Liver (tissue), 3 donors: ENCODE measurements at regions not wholly inside any gene's neighbourhood (a gene's known extent, or its start where the extent isn't known, plus 50 kb on each side); places are given as distances from the start of the nearest gene placed in this dataset.

Source experiments
- FOXA1 ChIP-seq: IDR thresholded peaks from 2 replicates; pipeline ENCODE4 v1.6.1; 2016; ENCODE audit warnings: antibody characterized with exemption
- GABPA ChIP-seq, 2 donors: IDR thresholded peaks in 1 of 2; conservative IDR thresholded peaks in 1 of 2; 2 replicates each; pipeline ENCODE4 v1.6.1; 2016; ENCODE audit warnings: antibody characterized with exemption in 2 of 2, mild to moderate bottlenecking in 1 of 2, moderate library complexity in 1 of 2
- RAD21 ChIP-seq, 2 donors: IDR thresholded peaks; 2 replicates each; pipeline ENCODE4 v1.6.1; 2016; ENCODE audit warnings: antibody characterized with exemption in 2 of 2, mild to moderate bottlenecking in 2 of 2
- RXRA ChIP-seq, 2 donors: IDR thresholded peaks; 2 replicates each; pipeline ENCODE4 v1.6.1; 2017 to 2018; ENCODE audit warnings: antibody characterized with exemption in 2 of 2, mild to moderate bottlenecking in 1 of 2
- SP1 ChIP-seq: IDR thresholded peaks from 2 replicates; pipeline ENCODE4 v1.6.1; 2018; ENCODE audit warnings: antibody characterized with exemption, mild to moderate bottlenecking
- YY1 ChIP-seq: IDR thresholded peaks from 2 replicates; pipeline ENCODE4 v1.6.1; 2016; ENCODE audit warnings: antibody characterized with exemption, mild to moderate bottlenecking
- TF ChIP-seq, protein P1 (sequence below): fragments of 150-350 bp; IDR thresholded peaks from 2 replicates; pipeline ENCODE4 v1.5.1; 2017; ENCODE audit warnings: improper control_type of control experiment, low read depth, low read length; ENCODE audit not compliant: missing input control
- TF ChIP-seq, protein P2 (sequence below): IDR thresholded peaks from 2 replicates; pipeline ENCODE4 v1.6.1; 2016; ENCODE audit warnings: antibody characterized with exemption
- TF ChIP-seq, protein P3 (sequence below): IDR thresholded peaks from 2 replicates; pipeline ENCODE4 v1.6.1; 2016; ENCODE audit warnings: antibody characterized with exemption
- TF ChIP-seq, protein P4 (sequence below): IDR thresholded peaks from 2 replicates; pipeline ENCODE4 v1.6.1; 2016; ENCODE audit warnings: antibody characterized with exemption, mild to moderate bottlenecking
- donor health status: healthy.
- donor health status: healthy.

DNA sequence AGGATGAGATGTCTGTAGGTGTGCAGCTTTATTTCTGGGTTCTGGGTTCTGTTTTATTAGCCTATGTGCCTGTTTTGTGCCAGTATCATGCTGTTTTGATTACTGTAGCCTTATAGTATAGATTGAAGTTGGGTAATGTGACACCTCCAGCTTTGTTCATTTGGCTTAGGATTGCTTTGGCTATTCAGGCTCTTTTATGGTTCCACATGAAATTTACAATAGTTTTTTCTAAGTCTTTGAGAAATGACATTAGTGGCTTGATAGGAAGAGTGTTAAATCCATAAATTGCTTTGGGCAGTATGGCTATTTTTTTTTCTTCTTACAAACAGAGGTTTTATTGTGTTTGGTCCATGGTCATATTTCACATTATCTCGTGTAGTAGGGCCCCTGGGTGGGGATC lies 285.8 kb upstream of the GADL1 start:
- TF ChIP-seq, protein P1, sequence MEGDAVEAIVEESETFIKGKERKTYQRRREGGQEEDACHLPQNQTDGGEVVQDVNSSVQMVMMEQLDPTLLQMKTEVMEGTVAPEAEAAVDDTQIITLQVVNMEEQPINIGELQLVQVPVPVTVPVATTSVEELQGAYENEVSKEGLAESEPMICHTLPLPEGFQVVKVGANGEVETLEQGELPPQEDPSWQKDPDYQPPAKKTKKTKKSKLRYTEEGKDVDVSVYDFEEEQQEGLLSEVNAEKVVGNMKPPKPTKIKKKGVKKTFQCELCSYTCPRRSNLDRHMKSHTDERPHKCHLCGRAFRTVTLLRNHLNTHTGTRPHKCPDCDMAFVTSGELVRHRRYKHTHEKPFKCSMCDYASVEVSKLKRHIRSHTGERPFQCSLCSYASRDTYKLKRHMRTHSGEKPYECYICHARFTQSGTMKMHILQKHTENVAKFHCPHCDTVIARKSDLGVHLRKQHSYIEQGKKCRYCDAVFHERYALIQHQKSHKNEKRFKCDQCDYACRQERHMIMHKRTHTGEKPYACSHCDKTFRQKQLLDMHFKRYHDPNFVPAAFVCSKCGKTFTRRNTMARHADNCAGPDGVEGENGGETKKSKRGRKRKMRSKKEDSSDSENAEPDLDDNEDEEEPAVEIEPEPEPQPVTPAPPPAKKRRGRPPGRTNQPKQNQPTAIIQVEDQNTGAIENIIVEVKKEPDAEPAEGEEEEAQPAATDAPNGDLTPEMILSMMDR: no peak
- TF ChIP-seq GABPA (IDR thresholded peaks at IDR 0.05 in 1 of 2, conservative IDR thresholded peaks at IDR 0.05 in 1 of 2) (no peak), RXRA (IDR thresholded peaks at IDR 0.05) (no peak), SP1 (no peak), FOXA1 (no peak), RAD21 (IDR thresholded peaks at IDR 0.05) (no peak), YY1 (no peak)
- TF ChIP-seq, protein P2, sequence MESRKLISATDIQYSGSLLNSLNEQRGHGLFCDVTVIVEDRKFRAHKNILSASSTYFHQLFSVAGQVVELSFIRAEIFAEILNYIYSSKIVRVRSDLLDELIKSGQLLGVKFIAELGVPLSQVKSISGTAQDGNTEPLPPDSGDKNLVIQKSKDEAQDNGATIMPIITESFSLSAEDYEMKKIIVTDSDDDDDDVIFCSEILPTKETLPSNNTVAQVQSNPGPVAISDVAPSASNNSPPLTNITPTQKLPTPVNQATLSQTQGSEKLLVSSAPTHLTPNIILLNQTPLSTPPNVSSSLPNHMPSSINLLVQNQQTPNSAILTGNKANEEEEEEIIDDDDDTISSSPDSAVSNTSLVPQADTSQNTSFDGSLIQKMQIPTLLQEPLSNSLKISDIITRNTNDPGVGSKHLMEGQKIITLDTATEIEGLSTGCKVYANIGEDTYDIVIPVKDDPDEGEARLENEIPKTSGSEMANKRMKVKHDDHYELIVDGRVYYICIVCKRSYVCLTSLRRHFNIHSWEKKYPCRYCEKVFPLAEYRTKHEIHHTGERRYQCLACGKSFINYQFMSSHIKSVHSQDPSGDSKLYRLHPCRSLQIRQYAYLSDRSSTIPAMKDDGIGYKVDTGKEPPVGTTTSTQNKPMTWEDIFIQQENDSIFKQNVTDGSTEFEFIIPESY: no peak
- TF ChIP-seq, protein P3, sequence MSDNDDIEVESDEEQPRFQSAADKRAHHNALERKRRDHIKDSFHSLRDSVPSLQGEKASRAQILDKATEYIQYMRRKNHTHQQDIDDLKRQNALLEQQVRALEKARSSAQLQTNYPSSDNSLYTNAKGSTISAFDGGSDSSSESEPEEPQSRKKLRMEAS: no peak
- TF ChIP-seq, protein P4, sequence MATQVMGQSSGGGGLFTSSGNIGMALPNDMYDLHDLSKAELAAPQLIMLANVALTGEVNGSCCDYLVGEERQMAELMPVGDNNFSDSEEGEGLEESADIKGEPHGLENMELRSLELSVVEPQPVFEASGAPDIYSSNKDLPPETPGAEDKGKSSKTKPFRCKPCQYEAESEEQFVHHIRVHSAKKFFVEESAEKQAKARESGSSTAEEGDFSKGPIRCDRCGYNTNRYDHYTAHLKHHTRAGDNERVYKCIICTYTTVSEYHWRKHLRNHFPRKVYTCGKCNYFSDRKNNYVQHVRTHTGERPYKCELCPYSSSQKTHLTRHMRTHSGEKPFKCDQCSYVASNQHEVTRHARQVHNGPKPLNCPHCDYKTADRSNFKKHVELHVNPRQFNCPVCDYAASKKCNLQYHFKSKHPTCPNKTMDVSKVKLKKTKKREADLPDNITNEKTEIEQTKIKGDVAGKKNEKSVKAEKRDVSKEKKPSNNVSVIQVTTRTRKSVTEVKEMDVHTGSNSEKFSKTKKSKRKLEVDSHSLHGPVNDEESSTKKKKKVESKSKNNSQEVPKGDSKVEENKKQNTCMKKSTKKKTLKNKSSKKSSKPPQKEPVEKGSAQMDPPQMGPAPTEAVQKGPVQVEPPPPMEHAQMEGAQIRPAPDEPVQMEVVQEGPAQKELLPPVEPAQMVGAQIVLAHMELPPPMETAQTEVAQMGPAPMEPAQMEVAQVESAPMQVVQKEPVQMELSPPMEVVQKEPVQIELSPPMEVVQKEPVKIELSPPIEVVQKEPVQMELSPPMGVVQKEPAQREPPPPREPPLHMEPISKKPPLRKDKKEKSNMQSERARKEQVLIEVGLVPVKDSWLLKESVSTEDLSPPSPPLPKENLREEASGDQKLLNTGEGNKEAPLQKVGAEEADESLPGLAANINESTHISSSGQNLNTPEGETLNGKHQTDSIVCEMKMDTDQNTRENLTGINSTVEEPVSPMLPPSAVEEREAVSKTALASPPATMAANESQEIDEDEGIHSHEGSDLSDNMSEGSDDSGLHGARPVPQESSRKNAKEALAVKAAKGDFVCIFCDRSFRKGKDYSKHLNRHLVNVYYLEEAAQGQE: no peak
